ENCODE measurements at regions not wholly inside any gene's neighbourhood (a gene's known extent, or its start where the extent isn't known, plus 50 kb on each side); places are given as distances from the start of the nearest gene placed in this dataset.
"Not testable (repeated sequence)": the region's sequence is repeated elsewhere in the genome, so short reads cannot be mapped to it uniquely, and the experiment has no call there.

GRCh38 chr3:75572303-75572702, 91.8 kb upstream of the FRG2C start:
- not testable (repeated sequence) for H3K4me1 ChIP-seq (ENCODE audit: insufficient read depth, low read length); H3K36me3 ChIP-seq (ENCODE audit: insufficient read depth, low read length); H3K9me3 ChIP-seq (ENCODE audit: insufficient read depth, low read depth, low read length); H3K27me3 ChIP-seq (ENCODE audit: insufficient read depth, low read length); H3K9ac ChIP-seq (ENCODE audit: low read depth, low read length); H3K4me3 ChIP-seq (ENCODE audit: low read length); H3K27ac ChIP-seq (ENCODE audit: low read depth, low read length)
- 93% methylated on average over 5 of the region's 7 CpGs for WGBS

GRCh38 chr3:75579091-75579490, 85.0 kb upstream of the FRG2C start:
- not testable (repeated sequence) for H3K27ac ChIP-seq (ENCODE audit: low read depth, low read length); H3K4me1 ChIP-seq (ENCODE audit: insufficient read depth, low read length); H3K9ac ChIP-seq (ENCODE audit: low read depth, low read length); H3K9me3 ChIP-seq (ENCODE audit: insufficient read depth, low read depth, low read length); H3K36me3 ChIP-seq (ENCODE audit: insufficient read depth, low read length)
- 56% methylated on average over 6 of the region's 10 CpGs for WGBS
- Histone ChIP-seq H3K27me3 (ENCODE audit: insufficient read depth, low read length) (peaks cover 44% of the 10 kb centered on the region), H3K4me3 (ENCODE audit: low read length) (peak overlapping the region; percentile 36)

GRCh38 chr3:75579536-75579935, 84.6 kb upstream of the FRG2C start:
- H3K9ac ChIP-seq (ENCODE audit: low read depth, low read length); H3K9me3 ChIP-seq (ENCODE audit: insufficient read depth, low read depth, low read length); H3K27ac ChIP-seq (ENCODE audit: low read depth, low read length); H3K36me3 ChIP-seq (ENCODE audit: insufficient read depth, low read length); H3K4me1 ChIP-seq (ENCODE audit: insufficient read depth, low read length): not testable (repeated sequence)
- Histone ChIP-seq H3K27me3 (ENCODE audit: insufficient read depth, low read length) (peaks cover 44% of the 10 kb centered on the region), H3K4me3 (ENCODE audit: low read length) (peak overlapping the region; percentile 36)
- 6% methylated on average over 14 of the region's 27 CpGs for WGBS

- WGBS = 6% methylated on average over 67 of the region's 67 CpGs
- not testable (repeated sequence) for H3K27ac ChIP-seq (ENCODE audit: low read depth, low read length); H3K9me3 ChIP-seq (ENCODE audit: insufficient read depth, low read depth, low read length); H3K4me1 ChIP-seq (ENCODE audit: insufficient read depth, low read length); H3K9ac ChIP-seq (ENCODE audit: low read depth, low read length); H3K36me3 ChIP-seq (ENCODE audit: insufficient read depth, low read length)
- H3K4me3 ChIP-seq (ENCODE audit: low read length) = peak overlapping the region; percentile 61
- peaks cover 44% of the 10 kb centered on the region for H3K27me3 ChIP-seq (ENCODE audit: insufficient read depth, low read length)
Measured at GRCh38 chr3:75579981-75580782, 83.9 kb upstream of the FRG2C start.

- H3K4me1 ChIP-seq (ENCODE audit: insufficient read depth, low read length); H3K9ac ChIP-seq (ENCODE audit: low read depth, low read length); H3K4me3 ChIP-seq (ENCODE audit: low read length); H3K9me3 ChIP-seq (ENCODE audit: insufficient read depth, low read depth, low read length); H3K27ac ChIP-seq (ENCODE audit: low read depth, low read length); H3K36me3 ChIP-seq (ENCODE audit: insufficient read depth, low read length): not testable (repeated sequence)
- 10% methylated on average over 3 of the region's 3 CpGs for WGBS
- H3K27me3 ChIP-seq (ENCODE audit: insufficient read depth, low read length) = peaks cover 44% of the 10 kb centered on the region
Measured at GRCh38 chr3:75582536-75582935, 81.6 kb upstream of the FRG2C start.

- 90% methylated on average over 7 of the region's 10 CpGs for WGBS
- H3K27ac ChIP-seq (ENCODE audit: low read depth, low read length); H3K36me3 ChIP-seq (ENCODE audit: insufficient read depth, low read length); H3K4me1 ChIP-seq (ENCODE audit: insufficient read depth, low read length); H3K9me3 ChIP-seq (ENCODE audit: insufficient read depth, low read depth, low read length); H3K9ac ChIP-seq (ENCODE audit: low read depth, low read length); H3K4me3 ChIP-seq (ENCODE audit: low read length): not testable (repeated sequence)
- H3K27me3 ChIP-seq (ENCODE audit: insufficient read depth, low read length) = peaks cover 41% of the 10 kb centered on the region
Measured at GRCh38 chr3:75583116-75583515, 81.0 kb upstream of the FRG2C start.

GRCh38 chr3:75587695-75588094, 76.4 kb upstream of the FRG2C start:
- H3K36me3 ChIP-seq (ENCODE audit: insufficient read depth, low read length); H3K27ac ChIP-seq (ENCODE audit: low read depth, low read length); H3K9ac ChIP-seq (ENCODE audit: low read depth, low read length); H3K4me3 ChIP-seq (ENCODE audit: low read length); H3K9me3 ChIP-seq (ENCODE audit: insufficient read depth, low read depth, low read length); H3K27me3 ChIP-seq (ENCODE audit: insufficient read depth, low read length); H3K4me1 ChIP-seq (ENCODE audit: insufficient read depth, low read length): not testable (repeated sequence)
- WGBS = 94% methylated on average over 15 of the region's 15 CpGs

GRCh38 chr3:75590382-75590781, 73.7 kb upstream of the FRG2C start:
- not testable (repeated sequence) for H3K9me3 ChIP-seq (ENCODE audit: insufficient read depth, low read depth, low read length); H3K27ac ChIP-seq (ENCODE audit: low read depth, low read length); H3K4me3 ChIP-seq (ENCODE audit: low read length); H3K9ac ChIP-seq (ENCODE audit: low read depth, low read length); H3K4me1 ChIP-seq (ENCODE audit: insufficient read depth, low read length); H3K27me3 ChIP-seq (ENCODE audit: insufficient read depth, low read length); H3K36me3 ChIP-seq (ENCODE audit: insufficient read depth, low read length)
- 89% methylated on average over 16 of the region's 16 CpGs for WGBS

- not testable (repeated sequence) for H3K4me3 ChIP-seq (ENCODE audit: low read length); H3K9ac ChIP-seq (ENCODE audit: low read depth, low read length); H3K4me1 ChIP-seq (ENCODE audit: insufficient read depth, low read length); H3K27ac ChIP-seq (ENCODE audit: low read depth, low read length); H3K9me3 ChIP-seq (ENCODE audit: insufficient read depth, low read depth, low read length); H3K27me3 ChIP-seq (ENCODE audit: insufficient read depth, low read length); H3K36me3 ChIP-seq (ENCODE audit: insufficient read depth, low read length)
- WGBS = 85% methylated on average over 14 of the region's 14 CpGs
Measured at GRCh38 chr3:75604286-75604934, 59.7 kb upstream of the FRG2C start.

GRCh38 chr3:75607996-75608395, 56.1 kb upstream of the FRG2C start:
- H3K27me3 ChIP-seq (ENCODE audit: insufficient read depth, low read length); H3K36me3 ChIP-seq (ENCODE audit: insufficient read depth, low read length); H3K4me1 ChIP-seq (ENCODE audit: insufficient read depth, low read length); H3K4me3 ChIP-seq (ENCODE audit: low read length); H3K27ac ChIP-seq (ENCODE audit: low read depth, low read length); H3K9ac ChIP-seq (ENCODE audit: low read depth, low read length); H3K9me3 ChIP-seq (ENCODE audit: insufficient read depth, low read depth, low read length): not testable (repeated sequence)
- 97% methylated on average over 5 of the region's 9 CpGs for WGBS

- H3K4me3 ChIP-seq (ENCODE audit: low read length); H3K9ac ChIP-seq (ENCODE audit: low read depth, low read length); H3K9me3 ChIP-seq (ENCODE audit: insufficient read depth, low read depth, low read length); H3K27ac ChIP-seq (ENCODE audit: low read depth, low read length); H3K27me3 ChIP-seq (ENCODE audit: insufficient read depth, low read length); H3K36me3 ChIP-seq (ENCODE audit: insufficient read depth, low read length); H3K4me1 ChIP-seq (ENCODE audit: insufficient read depth, low read length): not testable (repeated sequence)
- 63% methylated on average over 21 of the region's 26 CpGs for WGBS
Measured at GRCh38 chr3:75609598-75609997, 54.5 kb upstream of the FRG2C start.

- H3K4me3 ChIP-seq (ENCODE audit: low read length) = no peak overlapping the region
- H3K27ac ChIP-seq (ENCODE audit: low read depth, low read length) = no peak overlapping the region
- WGBS = no CpG with 5 or more reads among the region's 2 CpGs
- no peaks in the 10 kb centered on the region for H3K9me3 ChIP-seq (ENCODE audit: insufficient read depth, low read depth, low read length)
- H3K36me3 ChIP-seq (ENCODE audit: insufficient read depth, low read length) = no peaks in the 10 kb centered on the region
- H3K4me1 ChIP-seq (ENCODE audit: insufficient read depth, low read length) = no peaks in the 10 kb centered on the region
- no peak overlapping the region for H3K9ac ChIP-seq (ENCODE audit: low read depth, low read length)
- H3K27me3 ChIP-seq (ENCODE audit: insufficient read depth, low read length) = peaks cover 8% of the 10 kb centered on the region; the same call in 1 of the 2 replicates
Measured at GRCh38 chr3:75610773-75611172, 53.4 kb upstream of the FRG2C start.

Data from HUES64 (cell line).